Upper lobe of left lung (tissue), 6 donors: ENCODE measurements at regions not wholly inside any gene's neighbourhood (a gene's known extent, or its start where the extent isn't known, plus 50 kb on each side); places are given as distances from the start of the nearest gene placed in this dataset.

ENCODE experiments used
- ATAC-seq, 2 donors: fragments of 200-7000 bp; cut with Tn5 transposase; one replicate each; pipeline ENCODE4 v1.9.1; 2022; ENCODE audit warnings: mild to moderate bottlenecking in 2 of 2, moderate library complexity in 2 of 2; ENCODE audit not compliant: low FRiP score in 2 of 2
- DNase-seq, 2 donors: peaks; one replicate each; pipeline ENCODE4 v3.0.0-alpha.2; 2019 to 2020
- H3K27ac ChIP-seq, 4 donors: fragments of 200-600 bp; sonication (generic); one replicate each; pipeline ENCODE4 v1.5.1; 2016 to 2019
- H3K27me3 ChIP-seq, 4 donors: fragments of 200-600 bp; sonication (generic); one replicate each; pipeline ENCODE4 v1.5.1; 2017 to 2019
- H3K36me3 ChIP-seq, 4 donors: fragments of 200-600 bp; sonication (generic); one replicate each; pipeline ENCODE4 v1.5.1; 2016 to 2019
- H3K4me1 ChIP-seq, 4 donors: fragments of 200-600 bp; sonication (generic); one replicate each; pipeline ENCODE4 v1.5.1; 2018 to 2019
- H3K4me3 ChIP-seq, 4 donors: fragments of 200-600 bp; sonication (generic); one replicate each; pipeline ENCODE4 v1.5.1; 2017 to 2019; ENCODE audit warnings: mild to moderate bottlenecking in 2 of 4, moderate library complexity in 1 of 4
- H3K9me3 ChIP-seq, 4 donors: fragments of 200-600 bp; sonication (generic); one replicate each; pipeline ENCODE4 v1.5.1; 2018 to 2019
- CTCF ChIP-seq, 6 experiments: fragments of 450-650 bp in 4 of 6; fragments of 200-600 bp in 2 of 6; sonication (generic) in 2 of 6; IDR thresholded peaks; one replicate each; pipeline ENCODE4 v1.5.1; 2016 to 2019; ENCODE audit warnings: antibody characterized with exemption in 6 of 6
- EP300 ChIP-seq, 4 donors: sonication (generic); formaldehyde crosslinking; IDR thresholded peaks; one replicate each; pipeline ENCODE4 v1.5.1; 2017; ENCODE audit warnings: antibody characterized with exemption in 4 of 4, control low read depth in 2 of 4
- POLR2A ChIP-seq, 4 donors: fragments of 450-650 bp; IDR thresholded peaks; one replicate each; pipeline ENCODE4 v1.5.1; 2016 to 2017; ENCODE audit warnings: antibody characterized with exemption in 4 of 4, mild to moderate bottlenecking in 2 of 4
- POLR2AphosphoS5 ChIP-seq, 2 donors: sonication (generic); formaldehyde crosslinking; IDR thresholded peaks; one replicate each; pipeline ENCODE4 v1.5.1; 2017; ENCODE audit warnings: antibody characterized with exemption in 2 of 2
- WGBS, 2 donors: methylation state at CpG; one replicate each; pipeline ENCODE4 v1.1.5; 2017 to 2018; 5-methylcytosine and 5-hydroxymethylcytosine counted together
- donor health status: DM: no; HTN: no; CAD: no; lungs with moderate emphysema.
- donor health status: DM: no; HTN: yes; CAD: no; lungs with severe emphysema.

GRCh38 chr3:67297715-67298475 is 299.8 kb downstream of the KBTBD8 start:
- no peak for ATAC-seq
- Histone ChIP-seq H3K4me1 (peaks cover 0 to 4% (median 2%) of the 10 kb centered on the region in 4 donors), H3K9me3 (no peaks in the 10 kb centered on the region), H3K27ac (no peak overlapping the region), H3K27me3 (no peaks in the 10 kb centered on the region), H3K4me3 (no peak overlapping the region), H3K36me3 (no peaks in the 10 kb centered on the region)
- WGBS, 2 donors = 95% methylated on average over 4 of the region's 4 CpGs
- no peak for TF ChIP-seq POLR2AphosphoS5 (IDR thresholded peaks at IDR 0.05)
- TF ChIP-seq EP300 (IDR thresholded peaks at IDR 0.05) = no peak
- TF ChIP-seq CTCF (IDR thresholded peaks at IDR 0.05) = no peak
- TF ChIP-seq POLR2A (IDR thresholded peaks at IDR 0.05) = no peak
- no peak for DNase-seq

GRCh38 chr3:67301556-67301955 is 303.4 kb downstream of the KBTBD8 start:
- TF ChIP-seq EP300 (IDR thresholded peaks at IDR 0.05) (no peak), CTCF (IDR thresholded peaks at IDR 0.05) (no peak), POLR2A (IDR thresholded peaks at IDR 0.05) (no peak), POLR2AphosphoS5 (IDR thresholded peaks at IDR 0.05) (no peak)

GRCh38 chr3:67302489-67302888 is 304.4 kb downstream of the KBTBD8 start:
- ATAC-seq = no peak
- Histone ChIP-seq H3K36me3 (no peaks in the 10 kb centered on the region), H3K4me3 (no peak overlapping the region), H3K27ac (no peak overlapping the region), H3K27me3 (no peaks in the 10 kb centered on the region), H3K9me3 (no peaks in the 10 kb centered on the region), H3K4me1 (no peaks in the 10 kb centered on the region)
- no peak for DNase-seq
- TF ChIP-seq POLR2AphosphoS5 (IDR thresholded peaks at IDR 0.05) (no peak), EP300 (IDR thresholded peaks at IDR 0.05) (no peak), POLR2A (IDR thresholded peaks at IDR 0.05) (no peak), CTCF (IDR thresholded peaks at IDR 0.05) (no peak)
- 80 to 87% methylated on average over 4 of the region's 4 CpGs for WGBS, 2 donors

More at GRCh38 chr3:67301556-67301955, 303.4 kb downstream of the KBTBD8 start:
- no peaks in the 10 kb centered on the region for H3K4me1 ChIP-seq
- DNase-seq = no peak
- no peaks in the 10 kb centered on the region for H3K9me3 ChIP-seq
- no peaks in the 10 kb centered on the region for H3K27me3 ChIP-seq
- H3K4me3 ChIP-seq = no peak overlapping the region
- 77 to 79% methylated on average over 2 of the region's 2 CpGs for WGBS, 2 donors
- no peaks in the 10 kb centered on the region for H3K36me3 ChIP-seq
- H3K27ac ChIP-seq = no peak overlapping the region
- ATAC-seq = no peak

- no peak for TF ChIP-seq POLR2AphosphoS5 (IDR thresholded peaks at IDR 0.05)
- TF ChIP-seq CTCF (IDR thresholded peaks at IDR 0.05) = no peak
- no peak for TF ChIP-seq POLR2A (IDR thresholded peaks at IDR 0.05)
- TF ChIP-seq EP300 (IDR thresholded peaks at IDR 0.05) = no peak
- Histone ChIP-seq H3K4me1 (no peaks in the 10 kb centered on the region), H3K4me3 (no peak overlapping the region), H3K27me3 (no peaks in the 10 kb centered on the region), H3K27ac (no peak overlapping the region), H3K9me3 (no peaks in the 10 kb centered on the region), H3K36me3 (no peaks in the 10 kb centered on the region)
- ATAC-seq = no peak
- DNase-seq = no peak
- 77 to 81% methylated on average over 2 of the region's 2 CpGs for WGBS, 2 donors
Measured at GRCh38 chr3:67305160-67305559, 307.1 kb downstream of the KBTBD8 start.

- H3K4me1 ChIP-seq = no peaks in the 10 kb centered on the region
- DNase-seq (no peak), ATAC-seq (no peak)
- no peaks in the 10 kb centered on the region for H3K9me3 ChIP-seq
- no peak overlapping the region for H3K27ac ChIP-seq
- TF ChIP-seq CTCF (IDR thresholded peaks at IDR 0.05) = no peak
- no peak for TF ChIP-seq EP300 (IDR thresholded peaks at IDR 0.05)
- TF ChIP-seq POLR2AphosphoS5 (IDR thresholded peaks at IDR 0.05) = no peak
- no peak for TF ChIP-seq POLR2A (IDR thresholded peaks at IDR 0.05)
- no peak overlapping the region for H3K4me3 ChIP-seq
- H3K36me3 ChIP-seq = no peaks in the 10 kb centered on the region
- WGBS, 2 donors = 87 to 92% methylated on average over 2 of the region's 2 CpGs
- H3K27me3 ChIP-seq = no peaks in the 10 kb centered on the region
Measured at GRCh38 chr3:67305922-67306321, 307.8 kb downstream of the KBTBD8 start.
